ENCODE measurements at regions not wholly inside any gene's neighbourhood (a gene's known extent, or its start where the extent isn't known, plus 50 kb on each side); places are given as distances from the start of the nearest gene placed in this dataset.

GRCh38 chr5:41670854-41671479 is 160.6 kb upstream of the PLCXD3 start:
- Histone ChIP-seq H3K27ac (no peak overlapping the region), H2AFZ (no peak overlapping the region), H4K20me1 (ENCODE audit: insufficient read depth, poor library complexity, severe bottlenecking) (no peaks in the 10 kb centered on the region), H3K27me3 (no peaks in the 10 kb centered on the region), H3K4me2 (no peak overlapping the region), H3K36me3 (replicated peaks; ENCODE audit: insufficient read depth, low read depth) (no peaks in the 10 kb centered on the region), H3K79me2 (no peaks in the 10 kb centered on the region), H3K9me3 (ENCODE audit: low read depth) (no peaks in the 10 kb centered on the region), H3K4me1 (ENCODE audit: insufficient read depth) (no peaks in the 10 kb centered on the region), H3K4me3 (no peak overlapping the region), H3K9me2 (replicated peaks; ENCODE audit: insufficient read depth) (no peaks in the 10 kb centered on the region)
- TF ChIP-seq EZH2phosphoT487 (IDR thresholded peaks at IDR 0.05; ENCODE audit: low read depth, severe bottlenecking, unreplicated experiment) (no peak), CTCF (IDR thresholded peaks at IDR 0.05; ENCODE audit: poor library complexity) (no peak), EZH2 (IDR thresholded peaks at IDR 0.05; ENCODE audit: borderline replicate concordance) (no peak)
- no peak for DNase-seq (ENCODE audit: low spot score)
- 62% methylated on average over 2 of the region's 2 CpGs for WGBS (ENCODE audit: low lambda C conversion rate, missing lambda C conversion rate)

- Histone ChIP-seq H3K9me2 (replicated peaks; ENCODE audit: insufficient read depth) (no peaks in the 10 kb centered on the region), H3K27ac (no peak overlapping the region), H2AFZ (no peak overlapping the region), H3K4me1 (ENCODE audit: insufficient read depth) (no peaks in the 10 kb centered on the region), H3K79me2 (no peaks in the 10 kb centered on the region), H3K4me3 (no peak overlapping the region), H3K27me3 (no peaks in the 10 kb centered on the region), H3K9me3 (ENCODE audit: low read depth) (no peaks in the 10 kb centered on the region), H3K36me3 (replicated peaks; ENCODE audit: insufficient read depth, low read depth) (no peaks in the 10 kb centered on the region), H4K20me1 (ENCODE audit: insufficient read depth, poor library complexity, severe bottlenecking) (no peaks in the 10 kb centered on the region), H3K4me2 (no peak overlapping the region)
- no peak for DNase-seq (ENCODE audit: low spot score)
- WGBS (ENCODE audit: low lambda C conversion rate, missing lambda C conversion rate) = 91% methylated on average over 3 of the region's 3 CpGs
- no peak for TF ChIP-seq EZH2phosphoT487 (IDR thresholded peaks at IDR 0.05; ENCODE audit: low read depth, severe bottlenecking, unreplicated experiment)
- no peak for TF ChIP-seq EZH2 (IDR thresholded peaks at IDR 0.05; ENCODE audit: borderline replicate concordance)
Observed at GRCh38 chr5:41670216-41670615, 159.8 kb upstream of the PLCXD3 start.

- 88% methylated on average over 3 of the region's 3 CpGs for WGBS (ENCODE audit: low lambda C conversion rate, missing lambda C conversion rate)
- no peaks in the 10 kb centered on the region for H3K4me1 ChIP-seq (ENCODE audit: insufficient read depth)
Observed at GRCh38 chr5:41661254-41661653, 150.9 kb upstream of the PLCXD3 start.

More at GRCh38 chr5:41661254-41661653, 150.9 kb upstream of the PLCXD3 start:
- Histone ChIP-seq H4K20me1 (ENCODE audit: insufficient read depth, poor library complexity, severe bottlenecking) (no peaks in the 10 kb centered on the region), H3K9me2 (replicated peaks; ENCODE audit: insufficient read depth) (no peaks in the 10 kb centered on the region), H3K27ac (no peak overlapping the region), H3K79me2 (no peaks in the 10 kb centered on the region), H3K27me3 (no peaks in the 10 kb centered on the region), H3K9me3 (ENCODE audit: low read depth) (no peaks in the 10 kb centered on the region), H3K36me3 (replicated peaks; ENCODE audit: insufficient read depth, low read depth) (no peaks in the 10 kb centered on the region), H3K4me3 (no peak overlapping the region), H3K4me2 (no peak overlapping the region), H2AFZ (no peak overlapping the region)
- DNase-seq (ENCODE audit: low spot score) = no peak
- no peak for TF ChIP-seq EZH2phosphoT487 (IDR thresholded peaks at IDR 0.05; ENCODE audit: low read depth, severe bottlenecking, unreplicated experiment)
- TF ChIP-seq EZH2 (IDR thresholded peaks at IDR 0.05; ENCODE audit: borderline replicate concordance) = no peak
- TF ChIP-seq CTCF (IDR thresholded peaks at IDR 0.05; ENCODE audit: poor library complexity) = no peak
